Fibroblast of the aortic adventitia (primary cell): ENCODE measurements at regions not wholly inside any gene's neighbourhood (a gene's known extent, or its start where the extent isn't known, plus 50 kb on each side); places are given as distances from the start of the nearest gene placed in this dataset.

Experiments
- DNase-seq: peaks from one replicate; pipeline ENCODE4 v3.0.0-alpha.2; 2010; ENCODE audit warnings: low read depth
- H3K4me3 ChIP-seq: 2 replicates; pipeline ENCODE4 v1.5.1; 2011; ENCODE audit warnings: low read depth, mild to moderate bottlenecking, control low read depth, low read length, moderate library complexity
- TF ChIP-seq, protein P1 (sequence below): IDR thresholded peaks from 2 replicates; pipeline ENCODE4 v1.5.1; 2011; ENCODE audit warnings: mild to moderate bottlenecking, low read length, control low read depth, inconsistent platforms; ENCODE audit not compliant: insufficient read depth

DNA sequence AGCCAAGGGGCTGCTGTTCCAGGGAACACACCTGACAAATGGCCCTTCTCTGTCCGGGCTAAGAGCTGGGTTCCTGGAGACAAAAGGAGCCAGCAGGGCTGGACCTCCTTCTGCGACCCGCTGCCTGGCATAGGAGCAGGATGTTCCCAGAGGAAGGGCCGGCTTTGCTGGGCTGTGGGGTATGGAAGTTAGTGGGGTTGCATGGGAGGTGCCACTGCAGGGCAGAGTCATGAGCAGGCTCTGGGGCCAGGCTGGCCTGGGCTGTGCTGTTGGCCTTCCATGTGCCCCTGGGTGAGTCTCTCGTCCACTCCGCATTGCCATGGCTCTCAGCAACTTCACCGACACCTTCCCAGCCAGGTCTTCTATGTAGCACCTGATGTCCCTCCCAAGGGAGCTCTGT, 507.6 kb downstream of the PTPRU start:
- DNase-seq: no peak
- TF ChIP-seq, protein P1, sequence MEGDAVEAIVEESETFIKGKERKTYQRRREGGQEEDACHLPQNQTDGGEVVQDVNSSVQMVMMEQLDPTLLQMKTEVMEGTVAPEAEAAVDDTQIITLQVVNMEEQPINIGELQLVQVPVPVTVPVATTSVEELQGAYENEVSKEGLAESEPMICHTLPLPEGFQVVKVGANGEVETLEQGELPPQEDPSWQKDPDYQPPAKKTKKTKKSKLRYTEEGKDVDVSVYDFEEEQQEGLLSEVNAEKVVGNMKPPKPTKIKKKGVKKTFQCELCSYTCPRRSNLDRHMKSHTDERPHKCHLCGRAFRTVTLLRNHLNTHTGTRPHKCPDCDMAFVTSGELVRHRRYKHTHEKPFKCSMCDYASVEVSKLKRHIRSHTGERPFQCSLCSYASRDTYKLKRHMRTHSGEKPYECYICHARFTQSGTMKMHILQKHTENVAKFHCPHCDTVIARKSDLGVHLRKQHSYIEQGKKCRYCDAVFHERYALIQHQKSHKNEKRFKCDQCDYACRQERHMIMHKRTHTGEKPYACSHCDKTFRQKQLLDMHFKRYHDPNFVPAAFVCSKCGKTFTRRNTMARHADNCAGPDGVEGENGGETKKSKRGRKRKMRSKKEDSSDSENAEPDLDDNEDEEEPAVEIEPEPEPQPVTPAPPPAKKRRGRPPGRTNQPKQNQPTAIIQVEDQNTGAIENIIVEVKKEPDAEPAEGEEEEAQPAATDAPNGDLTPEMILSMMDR: no peak
- H3K4me3 ChIP-seq: no peak overlapping the region

DNA sequence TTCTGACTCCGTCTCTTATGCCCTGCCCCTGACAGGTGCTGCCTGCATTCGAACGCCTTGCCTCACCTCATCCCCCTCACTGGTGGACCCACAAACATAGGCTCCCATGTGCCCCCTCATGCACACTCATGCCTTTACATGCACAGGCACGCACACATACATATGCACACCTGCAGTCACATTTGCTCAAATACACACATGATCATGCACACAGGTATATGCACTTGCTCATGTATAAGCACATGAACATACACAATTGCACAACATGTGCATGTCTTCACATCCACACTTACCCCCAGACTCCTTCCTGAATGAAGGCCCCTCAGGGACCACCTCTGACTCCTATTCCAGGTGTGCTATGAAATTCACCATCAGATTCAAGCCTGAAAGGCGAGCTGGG, 506.9 kb downstream of the PTPRU start:
- no peak overlapping the region for H3K4me3 ChIP-seq
- TF ChIP-seq, protein P1: no peak
- no peak for DNase-seq

DNA sequence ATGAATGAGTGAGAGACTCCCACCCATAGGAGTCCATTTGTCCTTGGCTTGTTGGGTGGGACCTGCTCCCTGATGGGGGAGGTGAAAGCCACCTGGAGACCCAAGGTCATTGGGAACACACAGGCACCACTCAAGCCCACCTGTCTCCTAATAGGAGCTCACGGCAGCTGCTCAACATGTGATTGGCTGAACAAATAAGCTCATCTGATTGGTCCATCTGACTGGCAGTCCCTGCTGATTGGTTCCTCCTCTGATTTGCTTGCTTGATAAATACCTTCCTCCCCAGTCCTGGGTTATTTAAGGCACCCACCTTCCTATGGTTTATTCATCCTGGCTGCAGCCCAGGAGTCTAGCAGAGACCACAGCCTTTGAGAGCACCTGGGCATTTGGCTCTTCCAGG, 502.9 kb downstream of the PTPRU start:
- H3K4me3 ChIP-seq: no peak overlapping the region
- no peak for DNase-seq
- TF ChIP-seq, protein P1: no peak

DNA sequence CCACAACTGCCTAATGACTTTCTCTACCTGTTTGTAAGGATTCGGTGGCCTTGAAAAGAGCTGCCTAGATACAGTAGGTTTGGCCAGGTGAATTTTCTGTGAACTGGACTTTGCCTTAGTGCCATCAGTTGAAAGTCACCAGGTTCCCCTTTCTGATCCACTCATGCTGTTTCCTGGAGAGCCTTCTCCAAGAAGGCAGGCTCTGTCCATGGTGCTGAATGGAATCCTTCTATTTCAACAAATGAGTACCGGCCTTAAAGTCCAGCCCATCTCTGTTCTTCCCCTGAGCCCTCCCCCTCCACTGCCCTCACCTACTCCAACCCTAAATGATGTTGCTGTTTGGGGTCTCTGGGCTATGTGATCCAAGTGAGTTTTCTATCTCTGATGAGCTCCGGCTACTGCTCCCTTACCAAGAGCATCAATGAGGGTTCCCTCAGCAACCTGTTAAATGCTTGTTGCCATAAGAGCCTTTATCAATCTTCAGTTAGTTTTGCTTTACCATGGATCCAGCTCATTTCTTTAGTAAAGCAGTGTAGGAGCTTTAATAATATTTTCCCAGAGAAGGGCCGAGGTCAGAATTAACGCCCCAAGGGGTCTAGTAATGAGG, 500.4 kb downstream of the PTPRU start:
- DNase-seq: peak; percentile 78
- TF ChIP-seq, protein P1: no peak
- no peak overlapping the region for H3K4me3 ChIP-seq

DNA sequence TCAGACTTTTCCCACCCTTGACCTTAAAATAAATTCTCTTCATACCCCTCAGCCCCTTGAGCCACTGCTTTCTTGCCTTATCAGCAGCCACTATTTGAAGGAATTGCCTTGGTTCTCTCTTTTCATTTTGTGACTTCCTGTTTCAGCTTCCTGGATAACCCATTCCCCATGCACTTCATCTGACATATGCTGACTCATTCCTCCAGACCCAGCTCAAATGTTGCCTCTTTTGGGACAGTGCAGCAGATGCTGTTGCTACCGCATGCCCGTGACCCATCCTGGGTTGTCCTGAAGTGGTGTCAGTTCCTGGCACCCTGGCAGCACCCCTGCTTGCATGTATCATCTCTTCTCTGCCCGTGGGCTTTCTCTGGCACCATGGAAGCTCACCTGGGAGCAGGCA, 496.1 kb downstream of the PTPRU start:
- TF ChIP-seq, protein P1: no peak
- no peak for DNase-seq

DNA sequence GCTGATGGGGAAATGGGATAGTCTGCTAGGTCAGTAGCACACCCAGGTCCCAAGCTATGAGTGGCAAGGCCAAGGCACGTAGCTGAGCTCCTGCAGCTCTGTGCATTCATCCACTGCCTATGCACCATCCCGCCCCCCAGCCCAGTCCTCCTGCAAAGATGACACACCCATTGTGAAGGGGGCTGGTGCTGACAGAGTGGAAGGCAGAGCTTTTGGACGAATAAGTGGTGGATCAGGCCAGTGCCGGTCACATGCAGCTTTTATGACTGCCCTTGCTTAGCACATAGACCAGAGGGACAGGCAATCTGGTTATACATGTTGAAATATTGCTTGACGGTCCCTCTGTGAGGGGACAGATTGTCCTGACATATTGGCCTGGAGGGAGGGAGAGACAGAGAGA, 494.3 kb downstream of the PTPRU start:
- H3K4me3 ChIP-seq: no peak overlapping the region
- no peak for DNase-seq
- TF ChIP-seq, protein P1: no peak

More for the DNA sequence above, 496.1 kb downstream of the PTPRU start:
- H3K4me3 ChIP-seq: no peak overlapping the region

DNA sequence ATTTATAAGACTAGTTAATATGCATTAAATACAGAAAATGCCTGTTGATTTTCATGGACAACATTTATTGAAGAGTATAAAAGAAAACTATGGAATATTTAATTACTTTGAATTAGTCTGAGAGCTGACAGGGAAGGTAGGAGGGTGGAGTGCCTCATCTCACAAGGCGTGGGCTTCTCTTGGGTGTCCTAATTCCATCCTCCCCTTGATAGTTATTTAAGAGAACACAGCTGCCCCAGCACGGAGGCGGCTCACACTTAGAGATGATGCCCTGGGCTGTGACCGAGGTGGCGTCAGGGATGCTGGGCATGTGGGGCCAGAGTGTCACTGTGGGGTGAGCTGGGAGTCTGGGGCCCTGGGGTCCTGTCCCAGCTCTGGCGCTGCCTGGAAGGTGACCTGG, 493.0 kb downstream of the PTPRU start:
- TF ChIP-seq, protein P1: no peak
- no peak overlapping the region for H3K4me3 ChIP-seq
- DNase-seq: no peak
